H1 (cell line): ENCODE measurements at regions not wholly inside any gene's neighbourhood (a gene's known extent, or its start where the extent isn't known, plus 50 kb on each side); places are given as distances from the start of the nearest gene placed in this dataset.

Experiments
- CTCF ChIA-PET: fragments of 300-600 bp; sonication (Branson Sonifier 250); formaldehyde crosslinking; loops from one replicate; lab custom pipeline; 2021; ENCODE audit not compliant: partially characterized antibody; lab: Charles Lee
- POLR2A ChIA-PET: fragments of 300-600 bp; sonication (Branson Sonifier 250); formaldehyde crosslinking; loops from one replicate; lab custom pipeline; 2021; ENCODE audit warnings: inconsistent platforms; ENCODE audit not compliant: partially characterized antibody; lab: Charles Lee
- DNase-seq, 2 experiments: peaks; one replicate each; pipeline versions ENCODE4 v3.0.0 to v3.0.0-alpha.2; 2010 to 2022; ENCODE audit warnings: low spot score in 2 of 2, low read depth in 1 of 2, mixed read lengths in 1 of 2
- FAIRE-seq: peaks from 2 replicates; lab custom pipeline; 2011; peaks lifted over from hg19 to GRCh38; lab: Jason Lieb, UNC
- H2AFZ ChIP-seq: 2 replicates; pipeline ENCODE4 v1.8.1; 2012; ENCODE audit warnings: low read length, inconsistent platforms
- H2AK5ac ChIP-seq: 2 replicates; pipeline ENCODE4 v1.6.1; 2013; ENCODE audit warnings: low read depth, low read length
- H2BK120ac ChIP-seq: replicated peaks from 2 replicates; pipeline ENCODE3; 2013; ENCODE audit warnings: low read depth, low read length, inconsistent platforms
- H2BK12ac ChIP-seq: 2 replicates; pipeline ENCODE4 v1.6.1; 2013; ENCODE audit warnings: low read depth, low read length
- H2BK15ac ChIP-seq: 2 replicates; pipeline ENCODE4 v1.6.1; 2013; ENCODE audit warnings: low read length
- H2BK20ac ChIP-seq: 2 replicates; pipeline ENCODE4 v1.6.1; 2013; ENCODE audit warnings: low read length
- H2BK5ac ChIP-seq: 2 replicates; pipeline ENCODE4 v1.6.1; 2013; ENCODE audit warnings: low read depth, low read length
- H3K14ac ChIP-seq: 2 replicates; pipeline ENCODE4 v1.6.1; 2013; ENCODE audit warnings: inconsistent platforms; ENCODE audit not compliant: insufficient read length
- H3K18ac ChIP-seq: 2 replicates; pipeline ENCODE4 v1.6.1; 2013; ENCODE audit warnings: low read length; ENCODE audit errors: extremely low read depth
- H3K23ac ChIP-seq: 2 replicates; pipeline ENCODE4 v1.6.1; 2013; ENCODE audit warnings: inconsistent platforms; ENCODE audit not compliant: insufficient read length
- H3K23me2 ChIP-seq: 2 replicates; pipeline ENCODE4 v1.6.1; 2013; ENCODE audit warnings: low read depth, low read length
- H3K27ac ChIP-seq: 2 replicates; pipeline ENCODE4 v1.6.1; 2011; ENCODE audit warnings: low read depth, low read length, inconsistent platforms
- H3K27me3 ChIP-seq, 4 experiments: replicated peaks in 1 of 4; 1 replicate in 1 of 4; 2 replicates in 3 of 4; pipeline versions ENCODE4 v1.6.1 to v1.8.1; 2011 to 2013; ENCODE audit warnings: low read length in 3 of 4, mild to moderate bottlenecking in 3 of 4, inconsistent platforms in 2 of 4, mixed read lengths in 2 of 4, moderate library complexity in 1 of 4; ENCODE audit not compliant: control insufficient read depth in 3 of 4, insufficient read depth in 3 of 4; ENCODE audit errors: extremely low read depth in 1 of 4
- H3K36me3 ChIP-seq, 4 experiments: 2 replicates each; pipeline versions ENCODE4 v1.6.1 to v1.8.1; 2011 to 2013; ENCODE audit warnings: mild to moderate bottlenecking in 4 of 4, low read length in 3 of 4, moderate library complexity in 2 of 4, control low read depth in 1 of 4, inconsistent platforms in 1 of 4; ENCODE audit not compliant: insufficient read depth in 4 of 4, control insufficient read depth in 2 of 4
- H3K4ac ChIP-seq: replicated peaks from 2 replicates; pipeline ENCODE3; 2013; ENCODE audit warnings: low read length, low read depth, mixed read lengths, inconsistent platforms; ENCODE audit not compliant: insufficient read length
- H3K4me1 ChIP-seq, 4 experiments: replicated peaks in 1 of 4; 1 replicate in 1 of 4; 2 replicates in 3 of 4; pipeline versions ENCODE4 v1.6.1 to v1.8.1; 2011 to 2013; ENCODE audit warnings: low read length in 3 of 4, inconsistent platforms in 2 of 4, mixed read lengths in 1 of 4; ENCODE audit not compliant: insufficient read depth in 4 of 4, control insufficient read depth in 3 of 4
- H3K4me2 ChIP-seq, 2 experiments: 2 replicates each; pipeline versions ENCODE4 v1.6.1 to v1.8.1; 2011 to 2013; ENCODE audit warnings: low read depth in 2 of 2, low read length in 2 of 2, control low read depth in 1 of 2, inconsistent platforms in 1 of 2, mild to moderate bottlenecking in 1 of 2; ENCODE audit not compliant: insufficient read depth in 1 of 2
- H3K4me3 ChIP-seq, 4 experiments: fragments of 200-600, 300-600 bp in 1 of 4; sonication (generic), shearing (Covaris generic), sonication (Bioruptor Twin) in 1 of 4; 2 replicates each; pipeline versions ENCODE4 v1.5.1 to v1.8.1; 2011 to 2016; ENCODE audit warnings: low read length in 4 of 4, low read depth in 3 of 4, control low read depth in 2 of 4, inconsistent platforms in 2 of 4, mild to moderate bottlenecking in 2 of 4, mixed read lengths in 1 of 4, moderate library complexity in 1 of 4; ENCODE audit not compliant: insufficient read depth in 2 of 4; ENCODE audit errors: extremely low read depth in 1 of 4
- H3K56ac ChIP-seq: replicated peaks from 2 replicates; pipeline ENCODE3; 2013; ENCODE audit warnings: low read depth, mild to moderate bottlenecking, mixed read lengths, low read length, inconsistent platforms; ENCODE audit not compliant: insufficient read length
- H3K79me1 ChIP-seq: 2 replicates; pipeline ENCODE4 v1.6.1; 2013; ENCODE audit warnings: low read depth, low read length, control low read depth
- H3K79me2 ChIP-seq, 2 experiments: 2 replicates each; pipeline versions ENCODE4 v1.6.1 to v1.8.1; 2012 to 2013; ENCODE audit warnings: low read length in 2 of 2, mild to moderate bottlenecking in 2 of 2, inconsistent platforms in 1 of 2; ENCODE audit not compliant: insufficient read depth in 2 of 2, control insufficient read depth in 1 of 2
- H3K9ac ChIP-seq, 4 experiments: replicated peaks in 1 of 4; 1 replicate in 1 of 4; 2 replicates in 3 of 4; pipeline versions ENCODE4 v1.6.1 to v1.8.1; 2011 to 2013; ENCODE audit warnings: low read depth in 3 of 4, low read length in 3 of 4, control low read depth in 2 of 4, mild to moderate bottlenecking in 2 of 4, moderate library complexity in 2 of 4, inconsistent platforms in 1 of 4; ENCODE audit errors: extremely low read depth in 1 of 4
- H3K9me3 ChIP-seq, 2 experiments: 2 replicates each; pipeline versions ENCODE4 v1.6.1 to v1.8.1; 2012 to 2013; ENCODE audit warnings: mild to moderate bottlenecking in 2 of 2, moderate library complexity in 2 of 2, control low read depth in 1 of 2, inconsistent platforms in 1 of 2, low read depth in 1 of 2, low read length in 1 of 2, mixed read lengths in 1 of 2; ENCODE audit not compliant: insufficient read depth in 2 of 2
- H4K20me1 ChIP-seq, 2 experiments: replicated peaks in 1 of 2; 2 replicates each; pipeline versions ENCODE3 to v1.8.1; 2011 to 2013; ENCODE audit warnings: inconsistent platforms in 2 of 2, low read length in 2 of 2, mild to moderate bottlenecking in 1 of 2; ENCODE audit not compliant: insufficient read depth in 2 of 2, control insufficient read depth in 1 of 2
- H4K5ac ChIP-seq: 2 replicates; pipeline ENCODE4 v1.6.1; 2013; ENCODE audit warnings: low read length, low read depth, mixed read lengths, inconsistent platforms; ENCODE audit not compliant: insufficient read length
- H4K8ac ChIP-seq: 2 replicates; pipeline ENCODE4 v1.8.0; 2013; ENCODE audit warnings: mild to moderate bottlenecking, moderate library complexity, low read length, inconsistent platforms; ENCODE audit not compliant: insufficient read depth; ENCODE audit errors: extremely low read depth
- H4K91ac ChIP-seq: replicated peaks from 2 replicates; pipeline ENCODE3; 2013; ENCODE audit warnings: low read length, mixed read lengths, inconsistent platforms; ENCODE audit not compliant: insufficient read length
- BACH1 ChIP-seq: IDR thresholded peaks from 2 replicates; pipeline ENCODE4 v1.6.1; 2012; ENCODE audit warnings: low read length, improper control_type of control experiment
- BCL11A ChIP-seq, 2 experiments: IDR thresholded peaks; one replicate each; pipeline ENCODE4 v1.6.1; 2011; ENCODE audit warnings: low read depth in 2 of 2, low read length in 2 of 2, mild to moderate bottlenecking in 2 of 2
- CBX5 ChIP-seq: fragments of 300-800, 300-1000 bp; sonication (generic); IDR thresholded peaks from 2 replicates; pipeline ENCODE4 v1.7.1; 2016; ENCODE audit warnings: antibody characterized with exemption, low read length, low read depth
- CREB1 ChIP-seq: IDR thresholded peaks from 2 replicates; pipeline ENCODE4 v1.6.1; 2012; ENCODE audit warnings: inconsistent platforms
- CTBP2 ChIP-seq: IDR thresholded peaks from 2 replicates; pipeline ENCODE4 v1.7.0; 2011; ENCODE audit warnings: borderline replicate concordance, mild to moderate bottlenecking, moderate library complexity, mixed read lengths, low read length; ENCODE audit not compliant: insufficient read depth, insufficient read length
- RNF2 ChIP-seq: fragments of 200-900, 300-1000 bp; sonication (generic); IDR thresholded peaks from 2 replicates; pipeline ENCODE4 v1.7.1; 2016; ENCODE audit warnings: borderline replicate concordance, low read depth, mild to moderate bottlenecking, antibody characterized with exemption, low read length; ENCODE audit not compliant: poor library complexity, severe bottlenecking; ENCODE audit errors: missing control alignments
- SRF ChIP-seq: IDR thresholded peaks from 2 replicates; pipeline ENCODE4 v1.6.1; 2011; ENCODE audit warnings: mild to moderate bottlenecking, low read depth, low read length, moderate library complexity
- SUZ12 ChIP-seq: fragments of 200-600 bp; sonication (generic); IDR thresholded peaks from 2 replicates; pipeline ENCODE4 v1.6.1; 2012; ENCODE audit warnings: mild to moderate bottlenecking, inconsistent platforms, low read length, moderate library complexity, mixed read lengths
- TEAD4 ChIP-seq: IDR thresholded peaks from 2 replicates; pipeline ENCODE4 v1.6.1; 2012; ENCODE audit warnings: low read depth, low read length, inconsistent platforms, mixed read lengths
- WGBS, 2 experiments: shearing (Covaris generic) in 1 of 2; methylation state at CpG; one replicate each; pipeline versions ENCODE4 v1.1.6 to v1.1.7; 2013 to 2015; ENCODE audit warnings: low lambda C conversion rate in 2 of 2, mixed read lengths in 2 of 2, inconsistent platforms in 1 of 2, low coverage in 1 of 2, missing lambda C conversion rate in 1 of 2; ENCODE audit not compliant: insufficient replicate concordance in 2 of 2, insufficient coverage in 1 of 2, insufficient read length in 1 of 2; ENCODE audit errors: extremely low coverage in 1 of 2, missing lambda C conversion rate in 1 of 2; 5-methylcytosine and 5-hydroxymethylcytosine counted together

- Histone ChIP-seq H3K36me3 (no peaks in the 10 kb centered on the region), H3K9ac (no peak overlapping the region), H3K56ac (no peak overlapping the region), H3K79me2 (no peaks in the 10 kb centered on the region), H3K23ac (no peak overlapping the region), H2AFZ (no peak overlapping the region), H3K27ac (no peak overlapping the region), H4K20me1 (no peaks in the 10 kb centered on the region), H2AK5ac (no peak overlapping the region), H3K4me2 (no peak overlapping the region), H4K8ac (no peak overlapping the region), H3K27me3 (no peaks in the 10 kb centered on the region), H3K14ac (no peak overlapping the region), H2BK120ac (no peak overlapping the region), H3K4ac (no peak overlapping the region), H4K5ac (no peak overlapping the region), H3K4me3 (no peak overlapping the region), H3K79me1 (no peaks in the 10 kb centered on the region), H4K91ac (no peak overlapping the region), H2BK20ac (no peak overlapping the region), H3K9me3 (peaks cover 4% of the 10 kb centered on the region in 2 experiments; a peak in 1 of 4 replicates), H2BK15ac (no peak overlapping the region), H3K18ac (no peak overlapping the region), H3K23me2 (no peaks in the 10 kb centered on the region), H3K4me1 (no peaks in the 10 kb centered on the region), H2BK12ac (no peak overlapping the region), H2BK5ac (no peak overlapping the region)
- WGBS, 2 experiments, result 89% methylated on average over 4 of the region's 4 CpGs; no CpG with 5 or more reads in 1 of the 2 experiments
- TF ChIP-seq CBX5 (no peak), SRF (no peak), TEAD4 (no peak), CTBP2 (no peak), SUZ12 (no peak), RNF2 (no peak), BCL11A (IDR thresholded peaks at IDR 0.05; ENCODE audit: low read depth in 2 of 2, low read length in 2 of 2) (no peak), BACH1 (no peak), CREB1 (no peak)
- ChIA-PET POLR2A (no interaction called here), CTCF (no interaction called here)
- DNase-seq (no peak), FAIRE-seq (no peak)
Measured at GRCh38 chr9:18245911-18246310, 228.0 kb upstream of the ADAMTSL1 start.
